ENCODE measurements at regions not wholly inside any gene's neighbourhood (a gene's known extent, or its start where the extent isn't known, plus 50 kb on each side); places are given as distances from the start of the nearest gene placed in this dataset.
"Not testable (repeated sequence)": the region's sequence is repeated elsewhere in the genome, so short reads cannot be mapped to it uniquely, and the experiment has no call there.

DNA sequence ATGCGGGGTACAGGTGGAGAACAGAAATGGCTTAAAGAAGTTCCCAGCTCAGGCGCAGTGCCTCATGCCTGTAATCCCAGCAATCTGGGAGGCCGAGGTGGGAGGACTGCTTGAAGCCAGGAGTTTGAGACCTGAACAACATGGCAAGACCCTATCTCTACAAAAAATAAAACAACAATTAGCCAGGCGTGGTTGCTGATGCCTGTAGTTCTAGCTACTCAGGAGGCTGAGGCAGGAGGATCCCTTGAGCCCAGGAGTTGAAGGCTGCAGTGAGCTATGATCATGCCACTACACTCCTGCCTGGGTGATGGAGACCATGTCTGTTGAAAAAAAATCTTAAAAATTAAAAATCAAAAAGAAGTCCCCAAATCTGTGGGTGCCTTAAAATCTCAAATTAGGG is 228.3 kb upstream of the WSB1 start:
- no peak for DNase-seq (ENCODE audit: low read depth in 2 of 2)

DNA sequence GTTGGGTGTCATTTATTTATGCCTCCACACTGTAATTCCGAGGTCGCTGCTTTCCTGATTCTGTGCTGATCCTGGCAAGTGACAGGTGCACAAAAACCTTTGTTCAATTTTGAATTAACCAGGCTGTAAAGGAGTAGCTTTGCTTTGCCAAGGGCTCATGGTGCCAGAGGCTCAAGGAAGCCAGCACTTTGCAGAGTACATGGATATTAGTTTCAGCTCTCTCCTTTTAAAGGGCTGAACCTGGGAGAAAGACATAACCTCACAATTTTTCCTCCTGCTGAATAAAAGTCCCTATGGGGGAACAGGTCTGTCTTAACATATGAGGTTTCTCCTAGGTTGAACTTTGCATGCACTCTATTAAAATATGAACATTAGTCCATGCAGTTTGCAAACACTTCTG is 227.6 kb upstream of the WSB1 start:
- DNase-seq (ENCODE audit: low read depth in 2 of 2), result no peak

DNA sequence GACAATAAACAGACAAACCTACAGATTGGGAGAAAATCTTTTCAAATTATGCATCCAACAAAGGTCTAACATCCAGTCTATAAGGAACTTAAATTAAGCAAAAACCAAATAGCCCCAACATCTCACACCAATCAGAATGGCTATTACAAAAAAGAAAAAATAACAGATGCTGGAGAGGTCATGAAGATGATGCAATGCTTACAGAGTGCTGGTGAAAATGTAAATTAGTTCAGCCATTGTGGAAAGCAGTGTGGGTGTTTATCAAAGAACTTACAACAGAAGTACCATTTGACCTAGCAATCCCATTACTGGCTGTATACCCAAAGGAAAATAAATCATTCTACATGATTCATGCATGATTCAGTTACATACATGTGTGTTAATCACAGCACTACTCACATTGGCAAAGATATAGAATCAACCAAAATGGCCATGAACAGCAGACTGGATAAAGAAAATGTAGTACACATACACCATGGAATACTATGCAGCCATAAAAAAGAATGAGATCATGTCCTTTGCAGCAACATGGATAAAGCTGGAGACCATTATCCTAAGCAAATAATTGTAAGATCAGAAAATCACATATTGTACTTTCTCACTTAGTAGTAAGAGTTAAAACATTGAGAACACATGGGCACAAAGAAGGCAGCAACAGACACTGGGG is 223.9 kb upstream of the WSB1 start:
- DNase-seq (ENCODE audit: low read depth in 2 of 2), result no peak

DNA sequence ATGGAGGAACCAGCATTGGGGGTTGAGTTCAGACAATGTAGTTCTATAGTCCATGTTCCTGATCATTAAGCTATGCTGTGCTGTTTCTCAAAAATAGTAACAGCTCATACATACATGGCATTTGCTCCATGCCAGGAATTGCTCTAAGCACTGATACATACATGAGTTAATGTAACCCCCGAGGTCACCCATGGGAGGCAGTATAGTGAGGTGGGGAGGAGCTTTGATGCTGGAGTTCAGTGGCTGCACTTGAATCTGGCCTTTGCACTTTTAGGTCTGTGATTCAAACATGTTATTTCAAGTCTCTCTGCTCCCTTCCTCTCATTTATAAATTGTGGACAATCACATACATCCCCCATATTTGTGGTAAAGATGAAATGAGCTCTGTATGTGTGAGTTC is 223.1 kb upstream of the WSB1 start:
- no peak for DNase-seq (ENCODE audit: low read depth in 2 of 2)

DNA sequence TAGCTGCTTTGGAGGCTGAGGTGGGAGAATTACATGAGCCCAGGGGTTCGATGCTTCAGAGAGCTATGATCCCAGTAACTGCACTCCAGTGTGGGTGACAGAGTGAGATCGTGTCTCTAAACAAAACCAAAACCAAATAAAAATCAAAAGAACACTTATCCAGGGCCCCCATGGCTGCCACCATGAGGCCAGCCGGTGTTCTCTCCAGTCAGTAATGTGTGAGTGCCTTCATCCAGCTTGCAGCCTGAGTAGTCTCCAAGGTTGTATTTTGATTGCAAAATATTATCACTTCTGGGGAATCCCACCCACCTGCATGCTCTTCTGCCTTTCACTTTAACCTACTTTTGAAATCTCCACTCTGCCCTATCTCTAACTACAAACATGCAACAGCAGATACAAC is 221.0 kb upstream of the WSB1 start:
- no peak for DNase-seq (ENCODE audit: low read depth in 2 of 2)

DNA sequence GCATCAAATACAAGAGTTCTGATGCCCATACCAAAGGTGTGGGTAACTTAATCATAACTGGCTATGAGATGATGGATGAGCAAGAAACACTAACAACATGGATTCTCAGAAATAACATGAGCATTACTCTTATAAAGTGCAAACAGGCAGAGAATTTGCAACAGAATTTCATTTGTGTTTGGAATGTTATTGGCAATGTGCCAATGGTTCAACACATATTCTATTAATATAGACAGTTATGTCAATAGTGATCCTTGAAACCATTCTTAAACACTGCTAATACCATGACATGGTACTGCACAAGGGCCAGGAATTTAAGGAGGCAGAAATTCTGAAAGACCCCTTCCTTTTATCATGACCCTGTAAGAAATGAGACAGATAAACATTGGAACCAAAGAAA is 217.1 kb upstream of the WSB1 start:
- no peak for DNase-seq (ENCODE audit: low read depth in 2 of 2)

DNA sequence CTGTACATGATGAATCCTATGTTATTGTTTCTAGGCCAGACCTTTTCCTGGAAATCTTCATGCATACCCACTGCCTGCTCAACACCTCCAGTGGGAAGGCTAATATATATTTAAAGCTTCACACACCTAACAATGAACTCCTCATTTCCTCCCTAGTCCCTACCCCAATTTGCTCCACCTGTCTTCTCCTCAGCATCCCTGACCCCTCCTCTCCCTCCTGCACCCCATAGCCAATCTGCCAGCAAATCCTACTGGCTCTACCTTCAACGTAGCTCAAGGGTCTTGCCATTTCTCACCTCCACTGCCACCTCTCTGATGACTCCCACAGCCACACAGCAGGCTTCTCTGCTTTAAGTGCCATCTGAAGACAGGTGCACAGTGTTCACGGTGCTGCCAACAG is 215.6 kb upstream of the WSB1 start:
- DNase-seq (ENCODE audit: low read depth in 2 of 2), result no peak

DNA sequence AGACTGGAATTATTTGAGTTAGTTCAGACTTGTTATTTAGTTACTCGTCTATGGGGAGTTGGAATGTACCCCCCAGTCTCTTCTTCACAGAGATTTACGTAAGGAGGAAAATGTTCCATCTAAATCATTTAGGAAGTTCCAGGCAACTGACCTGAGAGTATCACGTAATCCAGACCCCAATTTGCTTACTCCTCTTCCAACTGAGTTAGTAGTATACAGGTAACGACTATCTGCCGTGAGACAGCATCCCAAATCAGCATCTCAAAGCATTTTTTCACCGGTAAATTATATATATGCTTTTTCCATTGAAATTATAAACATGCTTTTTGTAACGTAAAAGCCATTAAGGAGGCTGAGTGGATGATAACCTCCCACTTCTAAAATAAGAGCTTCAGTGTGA is 214.3 kb upstream of the WSB1 start:
- DNase-seq (ENCODE audit: low read depth in 2 of 2), result no peak

DNA sequence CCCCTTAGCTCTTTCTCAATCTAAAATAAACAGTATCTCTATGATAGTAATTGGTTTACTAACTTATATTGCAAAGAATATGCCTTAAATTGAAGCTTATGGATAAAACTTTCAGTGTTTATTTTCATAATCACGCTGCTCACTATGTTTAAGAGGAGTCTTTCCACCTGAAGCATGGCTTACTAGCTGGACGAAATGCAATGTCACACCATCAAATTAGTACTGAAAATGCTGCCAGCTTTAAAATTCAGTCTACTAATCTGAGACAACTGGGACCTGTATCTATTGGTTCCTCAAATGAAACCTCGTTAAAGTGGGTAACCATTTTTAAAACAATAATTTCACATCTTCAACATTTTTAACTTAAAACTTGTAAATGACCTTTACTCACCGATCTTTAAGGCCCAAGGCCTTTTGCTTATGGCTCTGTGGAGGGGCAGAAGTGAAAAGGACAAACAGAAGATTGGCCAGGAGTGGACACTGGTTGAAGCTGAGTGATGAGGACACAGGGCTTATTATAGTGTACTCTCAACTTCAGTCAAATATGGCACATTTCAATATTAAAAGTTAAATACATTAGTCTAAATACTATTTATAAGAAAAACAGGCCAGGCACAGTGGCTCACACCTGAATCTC is 212.8 kb upstream of the WSB1 start:
- DNase-seq (ENCODE audit: low read depth in 2 of 2), result no peak

DNA sequence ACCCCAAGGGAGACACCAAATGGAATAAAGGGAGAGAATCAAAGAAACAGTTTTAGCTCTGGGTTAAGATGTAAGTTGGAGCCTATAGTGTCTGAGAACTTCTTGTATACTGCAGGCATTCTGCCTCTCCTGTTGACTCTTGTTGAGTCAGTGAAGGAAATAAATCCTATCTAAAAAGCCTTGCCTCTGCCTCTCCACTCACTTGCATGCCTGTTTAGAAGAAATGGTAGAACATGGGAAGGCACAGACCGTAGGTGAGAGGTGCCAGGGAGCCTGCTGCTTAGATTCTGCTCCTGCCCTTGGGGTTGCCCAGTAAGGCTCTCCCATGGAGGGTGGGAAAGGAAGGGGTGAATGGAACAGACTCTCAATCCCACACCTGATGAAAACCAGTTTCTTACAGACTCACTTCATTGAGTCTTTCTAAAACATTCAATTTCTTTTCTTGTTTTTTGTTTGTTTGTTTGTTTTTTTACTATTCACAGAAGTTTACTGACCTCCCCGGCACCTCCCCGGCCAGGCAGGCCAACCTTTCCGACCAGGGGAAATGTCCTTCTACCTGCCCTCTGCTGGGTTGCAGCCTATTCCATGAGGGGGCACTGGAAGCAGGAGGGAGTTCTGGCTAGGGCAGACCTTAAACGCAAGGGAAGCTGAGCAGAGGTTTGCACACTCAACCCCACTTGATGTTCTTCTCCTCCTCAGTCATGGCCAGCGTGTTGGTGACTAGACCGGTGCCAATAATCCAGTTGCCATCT is 211.7 kb upstream of the WSB1 start:
- no peak for DNase-seq (ENCODE audit: low read depth in 2 of 2)

DNA sequence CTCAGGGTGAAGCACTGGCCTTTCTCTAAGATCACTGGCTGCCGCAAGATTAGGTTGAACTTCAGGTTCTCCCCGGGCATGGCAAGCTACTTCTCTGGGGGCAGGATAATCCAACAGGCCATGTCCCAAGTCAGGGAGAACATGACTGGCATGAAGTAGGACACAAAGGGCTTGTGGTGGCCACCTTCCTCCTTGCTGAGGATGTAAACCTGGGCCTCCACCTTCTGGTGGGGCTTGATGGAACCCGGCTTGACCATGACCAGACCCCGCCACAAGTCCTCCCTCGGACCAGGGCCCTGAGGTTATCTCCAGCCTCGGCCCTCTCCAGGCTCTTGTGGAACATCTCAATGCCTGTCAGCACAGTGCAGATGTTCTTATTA is 211.1 kb upstream of the WSB1 start:
- no peak for DNase-seq (ENCODE audit: low read depth in 2 of 2)

DNA sequence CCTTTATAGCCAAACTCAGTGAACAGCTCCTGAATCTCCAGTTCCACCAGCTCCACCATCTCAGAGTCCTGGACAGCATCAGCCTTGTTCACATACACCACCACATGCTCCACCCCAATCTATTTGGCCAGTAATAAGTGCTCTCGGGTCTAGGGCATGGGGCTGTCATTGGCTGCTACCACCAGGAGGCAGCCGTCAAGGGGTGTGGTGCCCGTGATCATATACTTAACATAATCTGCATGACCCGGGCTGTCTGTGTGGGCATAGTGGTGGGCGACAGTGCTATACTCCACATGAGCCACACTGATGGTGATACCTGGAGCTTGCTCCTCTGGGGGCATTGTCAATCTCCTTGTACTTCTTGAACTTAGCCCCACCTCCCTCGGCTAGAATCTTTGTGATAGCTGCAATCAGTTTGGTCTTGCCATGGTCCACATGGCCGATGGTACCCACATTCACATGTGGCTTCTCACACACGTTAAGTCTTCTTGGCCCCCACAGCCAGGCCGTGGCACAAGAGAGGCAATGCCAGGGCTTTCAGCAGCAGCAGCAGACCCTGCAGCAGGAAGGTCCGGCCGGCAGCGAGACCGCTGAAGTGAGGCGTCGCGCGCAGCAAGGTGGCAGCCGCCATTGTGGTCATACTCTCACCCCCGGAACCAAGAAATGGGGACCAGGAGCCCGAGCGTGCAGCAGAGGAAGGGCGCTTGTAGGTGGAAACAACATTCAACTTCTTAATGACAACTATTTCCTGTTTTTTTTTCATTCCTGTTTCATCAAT is 210.3 kb upstream of the WSB1 start:
- no peak for DNase-seq (ENCODE audit: low read depth in 2 of 2)

DNA sequence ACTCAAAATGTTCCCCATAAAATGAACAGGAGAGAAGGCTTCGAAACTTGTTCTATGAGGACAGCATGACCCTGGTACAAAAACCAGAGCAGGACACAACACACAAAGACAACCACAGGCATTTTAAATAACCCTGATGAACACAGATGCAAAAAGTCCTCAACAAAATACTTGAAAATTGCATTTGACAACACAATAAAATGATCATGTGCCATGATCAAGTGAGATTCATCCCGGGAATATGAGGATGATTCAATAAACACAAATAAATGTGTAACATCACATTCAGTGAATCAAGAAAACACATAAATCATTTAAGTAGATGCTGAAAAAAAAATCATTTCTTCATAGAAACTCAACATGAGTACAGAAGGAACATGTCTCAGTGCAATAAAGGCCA is 208.4 kb upstream of the WSB1 start:
- DNase-seq (ENCODE audit: low read depth in 2 of 2), result no peak

DNA sequence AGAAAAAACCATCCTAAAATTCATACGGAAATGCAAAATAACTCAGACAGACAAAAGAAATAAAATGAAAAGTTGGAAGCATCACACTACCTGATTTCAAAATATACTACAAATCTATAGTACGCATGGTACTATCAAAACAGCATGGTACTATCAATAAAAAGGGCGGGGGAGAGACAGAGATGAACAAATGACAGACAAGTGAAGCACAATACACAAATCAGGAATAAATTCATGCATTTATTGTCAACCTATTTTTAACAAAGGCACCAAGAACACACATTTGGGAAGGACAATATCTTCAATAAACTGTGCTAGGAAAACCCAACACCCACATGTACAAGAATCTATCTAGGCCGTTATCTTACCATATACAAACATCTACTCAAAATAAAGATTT is 207.4 kb upstream of the WSB1 start:
- DNase-seq (ENCODE audit: low read depth in 2 of 2), result no peak

DNA sequence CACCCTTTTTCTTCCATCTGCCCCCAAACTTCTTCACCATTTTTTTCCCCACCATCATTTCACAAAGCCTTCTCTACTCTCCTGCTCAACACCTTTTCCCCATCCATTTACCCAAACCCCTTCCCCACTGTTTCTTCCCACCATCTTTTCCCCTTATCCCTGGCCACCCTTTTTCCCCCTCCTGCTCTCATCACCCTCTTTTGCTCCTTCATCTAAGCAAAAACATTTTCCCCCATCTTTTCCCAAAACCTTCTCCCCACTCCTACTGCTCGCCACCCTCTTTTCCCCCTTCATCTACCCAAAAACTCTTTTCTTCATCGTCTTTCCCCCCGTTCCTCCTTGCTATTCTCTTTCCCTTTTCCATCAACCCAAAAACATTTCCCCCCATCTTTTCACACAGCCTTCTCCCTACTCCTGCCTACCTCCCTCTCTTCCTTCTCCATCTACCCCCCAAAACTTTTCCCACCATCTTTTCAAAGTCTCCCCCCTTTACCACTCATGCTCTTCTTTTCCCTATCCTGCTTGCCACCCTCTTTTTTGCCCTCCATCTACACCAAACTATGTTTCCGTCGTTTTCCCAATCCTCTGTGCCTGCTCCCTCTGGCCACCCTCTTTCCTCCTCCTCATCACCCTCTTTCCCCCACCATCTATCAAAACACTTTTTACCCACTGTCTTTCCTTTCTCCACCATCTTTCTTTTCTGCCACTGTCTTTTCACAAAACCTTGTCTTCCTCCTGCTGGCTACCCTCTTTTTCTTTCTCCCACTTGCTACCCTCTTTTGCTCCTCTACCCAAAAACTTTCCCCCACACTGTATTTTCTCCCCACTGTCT is 205.8 kb upstream of the WSB1 start:
- no peak for DNase-seq (ENCODE audit: low read depth in 2 of 2)

DNA sequence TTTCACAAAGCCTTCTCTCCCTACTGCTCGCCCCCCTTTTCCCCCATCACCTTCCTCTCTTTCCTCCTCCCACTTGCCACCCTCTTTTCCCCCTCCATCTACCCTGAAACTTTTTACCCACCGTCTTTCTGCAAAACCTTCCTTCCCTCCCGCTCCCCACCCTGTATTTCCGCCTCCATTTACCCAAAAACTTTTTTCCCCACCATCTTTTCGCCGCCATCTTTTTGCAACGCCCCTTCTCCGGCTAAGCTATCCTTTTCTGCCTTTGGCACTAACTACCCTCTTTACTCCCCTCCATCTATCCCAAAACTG is 205.2 kb upstream of the WSB1 start:
- no peak for DNase-seq (ENCODE audit: low read depth in 2 of 2)

DNA sequence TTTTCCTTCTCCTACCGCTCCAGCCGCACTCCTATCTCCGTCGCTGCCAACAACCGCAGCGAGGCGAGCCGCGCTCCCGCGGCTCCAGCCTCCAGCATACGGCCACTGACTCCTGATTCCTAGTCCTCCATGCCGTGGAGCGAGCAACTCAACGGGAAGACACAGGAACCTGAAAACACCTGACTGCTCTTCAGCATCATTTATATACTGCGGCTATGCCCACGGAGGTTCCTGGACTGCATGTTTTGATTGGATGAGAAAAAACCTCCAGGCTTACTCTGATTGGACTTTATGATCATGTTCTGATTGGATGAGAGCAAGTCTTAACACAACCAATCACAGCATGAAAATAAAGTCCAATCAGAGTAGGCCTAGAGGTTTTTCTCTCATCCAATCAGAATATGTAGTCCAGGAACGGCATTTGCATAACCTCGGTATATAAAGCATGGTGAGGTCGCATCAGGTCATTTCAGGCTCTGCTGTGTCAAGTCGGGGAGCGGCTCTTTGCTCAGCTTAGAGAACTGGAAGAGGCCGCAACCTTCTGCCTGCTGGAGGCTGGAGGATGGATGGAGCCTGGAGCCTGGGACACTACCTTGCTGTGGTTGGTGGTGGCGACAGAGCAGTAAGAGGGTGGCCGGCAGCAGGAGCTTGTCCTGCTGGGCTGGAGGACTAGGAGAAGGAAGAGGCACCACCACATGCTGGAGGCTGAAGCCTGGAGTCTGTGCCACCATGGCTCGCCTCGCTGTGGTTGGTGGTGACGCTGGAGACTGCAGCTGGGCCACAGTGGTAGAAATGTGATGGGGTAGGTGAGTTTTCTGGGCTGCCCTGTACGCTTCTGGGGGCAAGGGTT is 204.6 kb upstream of the WSB1 start:
- not testable (repeated sequence) for DNase-seq (ENCODE audit: low read depth in 2 of 2)

DNA sequence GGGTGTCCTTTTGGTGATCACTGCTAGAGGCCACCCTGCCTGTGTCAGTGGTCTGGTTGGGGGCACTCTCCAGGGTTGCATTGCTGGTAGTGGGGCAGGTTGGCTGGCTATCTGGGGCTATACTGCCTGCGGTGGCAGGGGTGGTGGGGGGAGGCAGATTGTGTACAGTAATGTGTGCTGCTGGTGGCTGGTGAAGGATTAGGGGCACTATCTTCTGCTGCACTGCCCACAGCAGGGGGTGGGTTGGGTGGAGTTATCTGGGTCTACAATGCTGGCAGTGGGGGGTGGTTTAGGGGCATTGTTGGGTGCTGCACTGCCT is 204.0 kb upstream of the WSB1 start:
- DNase-seq (ENCODE audit: low read depth in 2 of 2), result no peak

DNA sequence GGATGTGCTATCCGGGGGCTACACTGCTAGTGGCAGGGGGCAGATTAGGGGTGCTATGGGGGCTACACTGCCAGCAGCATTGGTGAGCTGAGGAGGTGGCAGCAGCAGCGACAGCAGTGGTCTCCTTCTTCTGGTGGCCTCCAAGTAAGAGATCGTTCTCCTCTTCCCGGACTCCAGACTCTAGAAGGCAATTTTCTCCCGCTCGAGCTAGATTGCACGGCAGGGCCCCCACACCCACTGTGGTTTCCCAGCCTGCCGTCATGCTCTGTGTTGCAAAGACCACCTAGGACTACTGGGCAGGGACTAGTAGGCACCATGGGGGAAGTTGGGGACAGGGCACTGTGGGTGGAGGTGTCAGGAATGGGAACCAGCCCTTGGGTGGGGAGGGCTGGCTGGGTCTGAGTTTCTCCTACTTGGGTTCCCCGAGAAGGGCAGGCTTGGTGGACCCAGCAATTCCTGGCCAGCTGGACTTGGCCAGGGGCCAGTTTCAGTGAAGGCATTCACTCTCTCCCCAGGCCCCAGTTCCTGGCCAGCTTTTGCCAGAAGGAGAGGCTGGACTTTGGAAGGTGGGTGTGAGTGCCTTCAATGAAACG is 203.4 kb upstream of the WSB1 start:
- DNase-seq (ENCODE audit: low read depth in 2 of 2), result not testable (repeated sequence)

DNA sequence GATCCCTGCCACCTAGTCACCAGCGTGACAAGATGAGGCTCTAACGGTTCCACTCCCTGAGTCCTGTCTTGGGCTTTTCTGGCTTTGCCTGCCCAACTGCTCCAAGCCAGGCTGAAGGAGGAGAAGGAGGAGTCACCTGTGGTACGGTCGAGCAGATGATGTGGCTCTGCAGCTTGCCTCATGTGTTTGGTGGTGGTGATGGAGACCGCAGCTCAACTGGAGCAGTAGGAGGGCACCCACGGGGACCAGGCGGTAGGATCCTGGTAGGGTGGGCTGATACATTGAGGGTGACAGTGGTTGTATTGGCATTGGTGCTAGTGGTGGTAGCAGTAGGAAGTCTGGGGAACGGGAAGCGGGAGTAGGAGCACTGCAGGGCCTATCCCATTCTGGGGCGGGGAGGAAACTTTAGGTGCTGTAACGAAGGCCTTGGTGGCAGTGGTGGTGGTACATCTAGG is 202.8 kb upstream of the WSB1 start:
- no peak for DNase-seq (ENCODE audit: low read depth in 2 of 2)

DNA sequence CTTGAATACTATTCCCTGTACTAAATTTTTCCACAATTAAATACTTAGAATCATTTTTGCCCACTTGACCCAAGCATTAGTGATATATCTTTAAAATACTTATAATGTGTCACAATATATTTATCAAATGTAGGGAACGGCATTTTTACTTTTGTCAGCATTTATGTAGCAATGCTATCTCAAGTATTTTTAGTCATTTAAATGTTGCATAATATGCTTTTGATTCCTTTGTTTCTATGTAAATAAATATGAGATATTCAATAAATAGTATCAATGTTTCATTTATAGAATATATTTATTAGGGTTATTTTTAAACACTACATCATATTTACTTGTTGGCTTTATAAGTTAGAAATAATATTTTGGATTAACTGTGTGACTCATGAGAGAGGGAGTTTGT is 199.7 kb upstream of the WSB1 start:
- DNase-seq (ENCODE audit: low read depth in 2 of 2), result not testable (repeated sequence)
